NCI-H128 (cell line): ENCODE measurements at regions not wholly inside any gene's neighbourhood (a gene's known extent, or its start where the extent isn't known, plus 50 kb on each side); places are given as distances from the start of the nearest gene placed in this dataset.
A peak's percentile ranks its signal among the peaks of the same experiment; 100 is the strongest.

Source experiments
- DNase-seq: peaks from one replicate; lab custom pipeline; 2025; ENCODE audit not compliant: unreplicated experiment; lab: John Stamatoyannopoulos, UW

- DNase-seq: no peak
Measured at GRCh38 chr1:217214551-217214950, 416.3 kb downstream of the GPATCH2 start.

GRCh38 chr1:217211486-217211885, 419.4 kb downstream of the GPATCH2 start:
- DNase-seq: no peak

- no peak for DNase-seq
Measured at GRCh38 chr1:217205578-217205977, 425.3 kb downstream of the GPATCH2 start.

- DNase-seq: no peak
Measured at GRCh38 chr1:217196616-217197015, 434.3 kb downstream of the GPATCH2 start.

- no peak for DNase-seq
Measured at GRCh38 chr1:217193151-217193550, 437.7 kb downstream of the GPATCH2 start.

- no peak for DNase-seq
Measured at GRCh38 chr1:217191441-217191840, 439.4 kb downstream of the GPATCH2 start.

- no peak for DNase-seq
Measured at GRCh38 chr1:217190359-217190758, 440.5 kb downstream of the GPATCH2 start.

- no peak for DNase-seq
Measured at GRCh38 chr1:217189362-217189761, 441.5 kb downstream of the GPATCH2 start.

- peak; percentile 19 for DNase-seq
Measured at GRCh38 chr1:217188280-217189237, 442.3 kb downstream of the GPATCH2 start.

GRCh38 chr1:217186664-217187063, 444.2 kb downstream of the GPATCH2 start:
- no peak for DNase-seq

GRCh38 chr1:217184854-217185253, 446.0 kb downstream of the GPATCH2 start:
- no peak for DNase-seq

GRCh38 chr1:217182992-217183391, 447.9 kb downstream of the GPATCH2 start:
- no peak for DNase-seq

GRCh38 chr1:217181756-217182155, 449.1 kb downstream of the GPATCH2 start:
- DNase-seq: no peak

- DNase-seq: no peak
Measured at GRCh38 chr1:217181176-217181746, 449.6 kb downstream of the GPATCH2 start.

GRCh38 chr1:217180443-217180842, 450.4 kb downstream of the GPATCH2 start:
- DNase-seq: no peak

- no peak for DNase-seq
Measured at GRCh38 chr1:217164403-217164802, 441.2 kb upstream of the ESRRG start.

- DNase-seq: no peak
Measured at GRCh38 chr1:217153361-217153760, 430.1 kb upstream of the ESRRG start.

- DNase-seq: no peak
Measured at GRCh38 chr1:217150366-217150765, 427.1 kb upstream of the ESRRG start.

GRCh38 chr1:217149791-217150190, 426.6 kb upstream of the ESRRG start:
- DNase-seq: no peak

GRCh38 chr1:217141711-217142110, 418.5 kb upstream of the ESRRG start:
- DNase-seq: no peak

GRCh38 chr1:217140041-217140901, 417.0 kb upstream of the ESRRG start:
- no peak for DNase-seq
